ENCODE measurements at regions not wholly inside any gene's neighbourhood (a gene's known extent, or its start where the extent isn't known, plus 50 kb on each side); places are given as distances from the start of the nearest gene placed in this dataset.

GRCh38 chr5:145111420-145111819 is 723.7 kb downstream of the PRELID2 start:
- intact Hi-C loops (cut with micrococcal nuclease) = no loop called here

- intact Hi-C loops (cut with micrococcal nuclease) = no loop called here
Observed at GRCh38 chr5:145110834-145111233, 724.3 kb downstream of the PRELID2 start.

- intact Hi-C loops (cut with micrococcal nuclease) = no loop called here
Observed at GRCh38 chr5:145110181-145110580, 725.0 kb downstream of the PRELID2 start.

GRCh38 chr5:145105384-145105783 is 729.8 kb downstream of the PRELID2 start:
- intact Hi-C loops (cut with micrococcal nuclease) = no loop called here

- intact Hi-C loops (cut with micrococcal nuclease) = no loop called here
Observed at GRCh38 chr5:145104106-145104505, 731.0 kb downstream of the PRELID2 start.

GRCh38 chr5:145101246-145101645 is 733.9 kb downstream of the PRELID2 start:
- intact Hi-C loops (cut with micrococcal nuclease) = no loop called here

GRCh38 chr5:145090115-145090514 is 745.0 kb downstream of the PRELID2 start:
- intact Hi-C loops (cut with micrococcal nuclease) = no loop called here

GRCh38 chr5:145084834-145085233 is 750.3 kb downstream of the PRELID2 start:
- intact Hi-C loops (cut with micrococcal nuclease) = no loop called here

- intact Hi-C loops (cut with micrococcal nuclease) = no loop called here
Observed at GRCh38 chr5:145077028-145077427, 758.1 kb downstream of the PRELID2 start.

GRCh38 chr5:145076040-145076439 is 759.1 kb downstream of the PRELID2 start:
- intact Hi-C loops (cut with micrococcal nuclease) = no loop called here

GRCh38 chr5:145072889-145073288 is 762.3 kb downstream of the PRELID2 start:
- intact Hi-C loops (cut with micrococcal nuclease) = no loop called here

- intact Hi-C loops (cut with micrococcal nuclease) = no loop called here
Observed at GRCh38 chr5:145068721-145069120, 766.4 kb downstream of the PRELID2 start.

- intact Hi-C loops (cut with micrococcal nuclease) = no loop called here
Observed at GRCh38 chr5:145062280-145063062, 772.7 kb downstream of the PRELID2 start.

GRCh38 chr5:145056800-145057199 is 778.3 kb downstream of the PRELID2 start:
- intact Hi-C loops (cut with micrococcal nuclease) = no loop called here

- intact Hi-C loops (cut with micrococcal nuclease) = no loop called here
Observed at GRCh38 chr5:145050181-145050580, 785.0 kb downstream of the PRELID2 start.

GRCh38 chr5:145044970-145045369 is 790.2 kb downstream of the PRELID2 start:
- intact Hi-C loops (cut with micrococcal nuclease) = no loop called here

- intact Hi-C loops (cut with micrococcal nuclease) = no loop called here
Observed at GRCh38 chr5:145028626-145029025, 806.5 kb downstream of the PRELID2 start.

GRCh38 chr5:145027286-145027685 is 807.9 kb downstream of the PRELID2 start:
- intact Hi-C loops (cut with micrococcal nuclease) = no loop called here

- intact Hi-C loops (cut with micrococcal nuclease) = no loop called here
Observed at GRCh38 chr5:145025775-145026174, 809.4 kb downstream of the PRELID2 start.

- intact Hi-C loops (cut with micrococcal nuclease) = no loop called here
Observed at GRCh38 chr5:145015146-145015545, 820.0 kb downstream of the PRELID2 start.

- intact Hi-C loops (cut with micrococcal nuclease) = no loop called here
Observed at GRCh38 chr5:145014109-145014508, 821.0 kb downstream of the PRELID2 start.

GRCh38 chr5:145010834-145011233 is 824.3 kb downstream of the PRELID2 start:
- intact Hi-C loops (cut with micrococcal nuclease) = no loop called here

- intact Hi-C loops (cut with micrococcal nuclease) = no loop called here
Observed at GRCh38 chr5:145008876-145009530, 826.1 kb downstream of the PRELID2 start.
